ENCODE measurements at regions not wholly inside any gene's neighbourhood (a gene's known extent, or its start where the extent isn't known, plus 50 kb on each side); places are given as distances from the start of the nearest gene placed in this dataset.

DNA sequence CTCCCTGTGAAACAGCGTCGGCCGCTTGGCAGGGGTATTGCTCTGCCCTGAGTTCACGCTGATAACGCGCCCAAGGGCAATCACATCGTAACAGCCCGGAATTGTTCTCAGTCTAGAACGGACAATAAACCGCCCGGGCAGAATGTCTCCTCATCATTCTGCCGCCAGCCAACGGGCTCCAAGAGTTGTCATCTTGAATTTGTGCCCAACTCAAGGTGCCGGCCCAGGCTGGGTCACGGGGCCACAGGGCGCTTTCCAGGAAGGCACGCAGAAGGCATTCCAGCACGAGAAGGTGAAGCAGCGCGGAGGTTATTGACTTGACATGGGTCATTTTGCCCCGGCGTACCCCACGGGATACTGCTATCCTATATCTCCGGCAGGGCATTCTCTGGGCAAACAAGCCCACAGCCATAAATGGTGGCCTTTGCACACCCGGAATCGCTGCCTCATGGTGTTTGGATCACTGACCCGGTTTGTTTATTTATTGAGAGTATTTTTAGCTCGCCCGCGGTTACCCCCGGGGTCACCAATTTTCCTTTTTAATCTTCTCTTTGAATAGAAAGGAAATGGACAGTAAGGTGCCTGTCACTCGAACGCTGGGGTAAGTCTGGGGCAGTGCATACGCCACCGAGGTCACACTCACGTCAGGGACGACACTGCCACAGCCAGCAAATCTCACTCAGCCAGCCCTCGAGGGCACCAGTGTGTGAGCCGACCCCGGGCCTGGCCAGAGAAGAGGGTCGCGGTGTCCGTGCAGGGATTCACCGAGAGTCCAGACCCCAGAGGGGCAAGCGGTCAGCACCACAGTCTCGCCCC is 72.4 kb upstream of the FGF3 start:
- POLR2A ChIA-PET (ENCODE audit: low non-redundant PET), result no interaction called here
- DNase-seq (ENCODE audit: low spot score), result no peak
- CTCF ChIA-PET, result no interaction called here
- H3K27ac ChIP-seq, result no peak overlapping the region
- TF ChIP-seq, protein P1, sequence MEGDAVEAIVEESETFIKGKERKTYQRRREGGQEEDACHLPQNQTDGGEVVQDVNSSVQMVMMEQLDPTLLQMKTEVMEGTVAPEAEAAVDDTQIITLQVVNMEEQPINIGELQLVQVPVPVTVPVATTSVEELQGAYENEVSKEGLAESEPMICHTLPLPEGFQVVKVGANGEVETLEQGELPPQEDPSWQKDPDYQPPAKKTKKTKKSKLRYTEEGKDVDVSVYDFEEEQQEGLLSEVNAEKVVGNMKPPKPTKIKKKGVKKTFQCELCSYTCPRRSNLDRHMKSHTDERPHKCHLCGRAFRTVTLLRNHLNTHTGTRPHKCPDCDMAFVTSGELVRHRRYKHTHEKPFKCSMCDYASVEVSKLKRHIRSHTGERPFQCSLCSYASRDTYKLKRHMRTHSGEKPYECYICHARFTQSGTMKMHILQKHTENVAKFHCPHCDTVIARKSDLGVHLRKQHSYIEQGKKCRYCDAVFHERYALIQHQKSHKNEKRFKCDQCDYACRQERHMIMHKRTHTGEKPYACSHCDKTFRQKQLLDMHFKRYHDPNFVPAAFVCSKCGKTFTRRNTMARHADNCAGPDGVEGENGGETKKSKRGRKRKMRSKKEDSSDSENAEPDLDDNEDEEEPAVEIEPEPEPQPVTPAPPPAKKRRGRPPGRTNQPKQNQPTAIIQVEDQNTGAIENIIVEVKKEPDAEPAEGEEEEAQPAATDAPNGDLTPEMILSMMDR (conservative IDR thresholded peaks at IDR 0.05; ENCODE audit: low read depth), result no peak

DNA sequence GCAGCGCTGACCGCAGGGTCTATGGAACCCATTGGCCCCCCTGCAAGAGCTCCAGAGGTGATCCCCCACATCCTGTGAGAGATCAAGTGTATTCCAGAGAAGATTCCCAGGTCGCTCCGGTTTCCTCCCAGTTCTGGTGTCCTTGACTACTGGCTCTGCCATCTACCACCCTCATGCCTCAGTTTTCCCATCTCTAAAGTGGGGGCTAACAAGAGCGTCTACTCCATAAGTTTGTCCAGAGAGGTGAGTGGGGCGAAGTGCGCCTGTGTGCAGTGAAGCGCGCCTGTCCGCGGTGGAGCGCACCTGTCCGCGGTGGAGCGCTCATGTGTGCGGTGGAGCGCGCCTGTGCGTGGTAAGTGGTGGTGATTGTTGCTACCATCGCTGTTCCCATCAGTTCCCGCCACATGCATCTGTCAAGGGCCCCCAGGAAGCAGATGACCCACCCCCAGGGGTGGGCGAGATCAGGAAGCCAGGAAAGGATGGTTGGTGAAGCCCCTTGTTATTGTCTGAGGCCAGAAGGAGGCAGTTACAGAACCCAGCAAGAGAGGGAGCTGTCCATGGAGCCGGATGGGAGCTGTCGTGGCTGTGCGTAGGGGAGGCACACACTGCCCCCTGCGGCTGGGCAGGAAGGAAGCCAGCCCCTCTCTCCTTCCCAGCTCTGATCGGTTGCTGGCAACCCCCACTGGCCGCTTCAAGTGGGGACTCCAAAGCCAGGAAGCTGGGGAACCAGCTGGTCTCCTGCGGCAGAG is 73.2 kb upstream of the FGF3 start:
- H3K27ac ChIP-seq, result no peak overlapping the region
- POLR2A ChIA-PET (ENCODE audit: low non-redundant PET), result no interaction called here
- DNase-seq (ENCODE audit: low spot score), result no peak
- CTCF ChIA-PET, result interaction anchor here (0.6 kb wide), 2 partner anchors 94 to 214 kb away, joined by 3 to 6 read pairs; no protein-coding TSS in a partner anchor
- TF ChIP-seq, protein P1 (conservative IDR thresholded peaks at IDR 0.05; ENCODE audit: low read depth), result no peak

DNA sequence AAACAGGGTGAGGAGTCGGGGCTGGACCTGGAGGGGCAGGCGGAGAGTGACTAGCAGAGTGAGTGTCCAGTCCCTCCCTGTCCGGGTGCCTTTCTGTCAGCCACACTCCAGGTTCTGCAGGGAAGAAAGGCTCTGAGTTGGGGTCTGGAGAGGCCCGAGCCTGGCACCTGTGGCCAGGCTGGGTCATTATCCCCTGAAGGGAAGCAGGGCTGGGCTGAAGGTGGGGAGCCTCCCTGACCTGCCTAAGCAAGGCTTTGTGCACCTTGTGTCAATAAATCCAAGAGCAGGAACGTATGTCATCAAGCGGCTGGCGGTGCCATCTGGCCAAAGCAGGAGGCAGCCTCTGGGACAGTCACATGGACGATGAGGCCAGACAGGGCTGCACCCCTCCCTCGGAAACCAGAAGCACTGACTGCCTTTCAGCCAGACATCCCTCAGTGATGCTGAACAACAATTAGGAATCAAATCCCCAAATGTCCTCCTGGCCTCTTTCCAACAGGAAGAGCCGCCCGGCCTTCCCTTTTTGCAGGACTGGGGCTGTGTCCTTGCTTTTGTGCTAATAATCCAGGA is 73.9 kb upstream of the FGF3 start:
- TF ChIP-seq, protein P1 (conservative IDR thresholded peaks at IDR 0.05; ENCODE audit: low read depth), result no peak
- CTCF ChIA-PET, result interaction anchor here (0.6 kb wide), 2 partner anchors 95 to 215 kb away, joined by 3 to 6 read pairs; no protein-coding TSS in a partner anchor
- POLR2A ChIA-PET (ENCODE audit: low non-redundant PET), result no interaction called here
- no peak for DNase-seq (ENCODE audit: low spot score)
- H3K27ac ChIP-seq, result no peak overlapping the region

DNA sequence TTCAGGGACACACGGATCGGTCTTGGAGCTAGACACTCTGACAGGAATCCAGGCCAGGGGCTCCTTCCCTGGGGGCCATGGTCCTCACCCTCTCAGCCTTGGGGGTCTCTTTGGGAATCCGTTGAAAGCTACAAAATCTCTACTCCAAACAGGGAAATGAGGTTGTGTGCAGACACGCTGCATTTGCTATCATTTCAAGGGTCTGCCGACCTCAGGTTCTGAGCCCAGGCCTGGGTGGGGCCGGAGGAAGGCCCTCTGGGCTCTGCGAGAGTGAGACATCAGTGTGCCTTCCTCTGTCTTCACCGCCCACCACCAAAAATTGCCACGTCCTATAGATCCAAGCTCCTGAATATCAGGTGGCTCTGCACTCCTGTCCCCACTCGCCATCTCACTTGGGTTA is 74.4 kb upstream of the FGF3 start:
- CTCF ChIA-PET, result no interaction called here
- H3K27ac ChIP-seq, result no peak overlapping the region
- DNase-seq (ENCODE audit: low spot score), result no peak
- TF ChIP-seq, protein P1 (conservative IDR thresholded peaks at IDR 0.05; ENCODE audit: low read depth), result no peak
- POLR2A ChIA-PET (ENCODE audit: low non-redundant PET), result no interaction called here

DNA sequence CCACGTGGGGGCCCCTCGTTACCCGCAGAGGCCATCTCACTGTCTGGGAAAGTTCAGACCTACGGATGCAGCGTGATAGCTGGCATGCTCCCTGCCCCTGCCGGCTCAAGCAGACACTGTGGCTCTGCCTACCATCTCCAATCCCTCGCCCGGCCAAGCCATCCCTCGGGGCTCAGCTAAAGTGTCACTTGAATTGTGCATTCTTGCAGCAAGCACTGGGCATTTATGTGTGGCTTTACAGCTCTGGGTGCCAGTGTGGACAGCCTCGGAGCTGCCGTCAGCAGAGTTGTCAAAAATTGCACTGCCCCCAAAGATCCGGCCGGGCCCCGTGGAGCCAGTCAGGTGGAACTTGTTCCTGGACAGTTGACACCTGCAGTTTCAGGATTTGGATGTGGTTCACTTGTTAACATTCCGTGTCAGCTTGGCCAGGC is 75.0 kb upstream of the FGF3 start:
- ChIA-PET CTCF (interaction anchor here (0.6 kb wide), 2 partner anchors 93 to 106 kb away, joined by 3 to 4 read pairs; no protein-coding TSS in a partner anchor), POLR2A (ENCODE audit: low non-redundant PET) (no interaction called here)
- H3K27ac ChIP-seq, result no peak overlapping the region
- TF ChIP-seq, protein P1 (conservative IDR thresholded peaks at IDR 0.05; ENCODE audit: low read depth), result no peak
- DNase-seq (ENCODE audit: low spot score), result no peak

DNA sequence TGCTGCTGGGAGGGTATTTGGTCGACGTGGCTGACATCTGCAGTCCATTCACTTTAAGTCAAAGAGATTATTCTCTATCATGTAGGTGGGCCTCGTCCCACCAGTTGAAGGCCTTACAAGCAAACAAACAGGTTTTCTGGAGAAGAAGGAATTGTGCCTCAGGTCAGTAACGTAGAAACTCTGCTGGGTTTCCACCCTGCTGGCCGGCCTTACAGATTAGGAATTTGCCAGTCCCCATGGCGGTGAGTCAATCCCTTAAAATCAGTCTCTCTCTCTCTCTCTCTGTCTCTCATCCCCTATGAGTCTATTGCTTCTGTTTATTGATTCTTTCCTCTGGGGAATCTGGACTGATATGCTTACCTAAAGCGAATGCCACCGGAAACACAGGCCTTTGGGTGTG is 75.4 kb upstream of the FGF3 start:
- ChIA-PET CTCF (interaction anchor here (0.6 kb wide), 2 partner anchors 92 to 105 kb away, joined by 3 to 4 read pairs; no protein-coding TSS in a partner anchor), POLR2A (ENCODE audit: low non-redundant PET) (no interaction called here)
- H3K27ac ChIP-seq, result no peak overlapping the region
- TF ChIP-seq, protein P1 (conservative IDR thresholded peaks at IDR 0.05; ENCODE audit: low read depth), result no peak
- no peak for DNase-seq (ENCODE audit: low spot score)
